Body of pancreas (tissue), 4 donors: ENCODE measurements at regions not wholly inside any gene's neighbourhood (a gene's known extent, or its start where the extent isn't known, plus 50 kb on each side); places are given as distances from the start of the nearest gene placed in this dataset.

ENCODE experiments used
- POLR2A ChIP-seq, 3 donors: fragments of 450-650 bp; IDR thresholded peaks; one replicate each; pipeline ENCODE4 v1.6.1; 2016; ENCODE audit warnings: antibody characterized with exemption in 3 of 3, mild to moderate bottlenecking in 2 of 3
- TF ChIP-seq, protein P1 (sequence below), 7 experiments: fragments of 450-650 bp in 4 of 7; fragments of 200-600 bp in 3 of 7; sonication (generic) in 3 of 7; IDR thresholded peaks; one replicate each; pipeline ENCODE4 v1.5.1; 2016 to 2019; ENCODE audit warnings: antibody characterized with exemption in 7 of 7

DNA sequence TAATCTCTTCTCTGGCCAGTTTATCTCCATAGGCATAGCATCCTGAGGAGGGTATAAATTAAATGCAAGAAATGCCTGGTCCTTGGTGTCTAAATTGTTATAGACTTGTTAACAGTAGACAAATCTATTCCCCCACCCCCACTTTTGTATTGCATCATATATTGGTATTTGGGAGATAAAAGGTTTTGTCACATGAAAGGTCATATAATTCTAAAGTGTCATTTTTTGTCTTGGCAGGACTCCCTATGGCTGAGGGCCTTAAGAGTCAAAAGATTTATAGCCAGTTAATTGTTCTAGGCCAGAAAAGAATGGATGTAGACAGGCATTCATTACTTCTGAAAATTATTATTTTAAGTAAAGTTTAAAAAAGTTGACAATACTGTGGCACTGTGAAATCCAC is 90.3 kb upstream of the MOCS2 start:
- TF ChIP-seq, protein P1, sequence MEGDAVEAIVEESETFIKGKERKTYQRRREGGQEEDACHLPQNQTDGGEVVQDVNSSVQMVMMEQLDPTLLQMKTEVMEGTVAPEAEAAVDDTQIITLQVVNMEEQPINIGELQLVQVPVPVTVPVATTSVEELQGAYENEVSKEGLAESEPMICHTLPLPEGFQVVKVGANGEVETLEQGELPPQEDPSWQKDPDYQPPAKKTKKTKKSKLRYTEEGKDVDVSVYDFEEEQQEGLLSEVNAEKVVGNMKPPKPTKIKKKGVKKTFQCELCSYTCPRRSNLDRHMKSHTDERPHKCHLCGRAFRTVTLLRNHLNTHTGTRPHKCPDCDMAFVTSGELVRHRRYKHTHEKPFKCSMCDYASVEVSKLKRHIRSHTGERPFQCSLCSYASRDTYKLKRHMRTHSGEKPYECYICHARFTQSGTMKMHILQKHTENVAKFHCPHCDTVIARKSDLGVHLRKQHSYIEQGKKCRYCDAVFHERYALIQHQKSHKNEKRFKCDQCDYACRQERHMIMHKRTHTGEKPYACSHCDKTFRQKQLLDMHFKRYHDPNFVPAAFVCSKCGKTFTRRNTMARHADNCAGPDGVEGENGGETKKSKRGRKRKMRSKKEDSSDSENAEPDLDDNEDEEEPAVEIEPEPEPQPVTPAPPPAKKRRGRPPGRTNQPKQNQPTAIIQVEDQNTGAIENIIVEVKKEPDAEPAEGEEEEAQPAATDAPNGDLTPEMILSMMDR (IDR thresholded peaks at IDR 0.05), result no peak
- no peak for TF ChIP-seq POLR2A (IDR thresholded peaks at IDR 0.05)
